Thoracic aorta (tissue), 2 donors: ENCODE measurements at regions not wholly inside any gene's neighbourhood (a gene's known extent, or its start where the extent isn't known, plus 50 kb on each side); places are given as distances from the start of the nearest gene placed in this dataset.

ENCODE experiments used
- ATAC-seq: fragments of 150-250 bp; one replicate; pipeline ENCODE4 v1.8.0; 2017; ENCODE audit warnings: low read depth; ENCODE audit not compliant: insufficient number of reproducible peaks, low FRiP score
- DNase-seq: peaks from one replicate; pipeline ENCODE4 v3.0.0-alpha.2; 2020; ENCODE audit warnings: low spot score
- H3K27ac ChIP-seq, 2 donors: fragments of 200-600 bp; sonication (generic); 1 replicate in 1 of 2; 2 replicates in 1 of 2; pipeline ENCODE4 v1.5.1; 2016; ENCODE audit warnings: mild to moderate bottlenecking in 2 of 2, moderate library complexity in 2 of 2
- H3K27me3 ChIP-seq: fragments of 200-600 bp; sonication (generic); replicated peaks from 2 replicates; pipeline ENCODE4 v1.6.0; 2016; ENCODE audit warnings: mild to moderate bottlenecking; ENCODE audit not compliant: insufficient read depth
- H3K36me3 ChIP-seq: fragments of 200-600 bp; sonication (generic); one replicate; pipeline ENCODE4 v1.5.1; 2016
- H3K4me1 ChIP-seq, 2 donors: fragments of 200-600 bp; sonication (generic); 1 replicate in 1 of 2; 2 replicates in 1 of 2; pipeline versions ENCODE4 v1.5.1 to v1.6.0; 2016; ENCODE audit warnings: low read depth in 2 of 2, mild to moderate bottlenecking in 1 of 2; ENCODE audit not compliant: control insufficient read depth in 1 of 2
- H3K4me3 ChIP-seq: fragments of 200-600 bp; sonication (generic); 2 replicates; pipeline ENCODE4 v1.5.1; 2016; ENCODE audit warnings: mild to moderate bottlenecking
- H3K9me3 ChIP-seq: fragments of 200-600 bp; sonication (generic); 2 replicates; pipeline ENCODE4 v1.5.1; 2016
- TF ChIP-seq, protein P1 (sequence below): fragments of 200-600 bp; sonication (generic); IDR thresholded peaks from one replicate; pipeline ENCODE4 v1.5.1; 2019; ENCODE audit warnings: antibody characterized with exemption

DNA sequence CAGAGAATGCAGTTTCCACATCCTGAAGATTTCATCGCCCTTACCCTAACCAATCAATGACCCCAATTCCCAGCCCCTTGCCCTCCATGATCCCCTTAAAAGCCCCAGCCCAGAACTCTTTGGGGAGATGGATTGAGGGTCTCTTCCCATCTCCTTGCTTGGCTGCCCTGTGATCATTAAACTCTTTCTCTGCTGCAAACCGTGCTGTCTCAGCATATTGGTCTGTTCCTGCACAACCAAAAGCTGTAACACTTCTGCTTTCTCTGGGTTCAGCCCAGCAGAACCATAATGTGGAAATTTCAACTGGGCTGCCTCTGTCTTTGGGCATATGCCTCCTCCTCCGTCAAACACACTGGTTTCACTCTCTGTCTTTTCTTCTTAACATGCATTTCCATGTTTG, 67.0 kb upstream of the NLRP1 start:
- H3K27ac ChIP-seq, result no peak overlapping the region
- TF ChIP-seq, protein P1, sequence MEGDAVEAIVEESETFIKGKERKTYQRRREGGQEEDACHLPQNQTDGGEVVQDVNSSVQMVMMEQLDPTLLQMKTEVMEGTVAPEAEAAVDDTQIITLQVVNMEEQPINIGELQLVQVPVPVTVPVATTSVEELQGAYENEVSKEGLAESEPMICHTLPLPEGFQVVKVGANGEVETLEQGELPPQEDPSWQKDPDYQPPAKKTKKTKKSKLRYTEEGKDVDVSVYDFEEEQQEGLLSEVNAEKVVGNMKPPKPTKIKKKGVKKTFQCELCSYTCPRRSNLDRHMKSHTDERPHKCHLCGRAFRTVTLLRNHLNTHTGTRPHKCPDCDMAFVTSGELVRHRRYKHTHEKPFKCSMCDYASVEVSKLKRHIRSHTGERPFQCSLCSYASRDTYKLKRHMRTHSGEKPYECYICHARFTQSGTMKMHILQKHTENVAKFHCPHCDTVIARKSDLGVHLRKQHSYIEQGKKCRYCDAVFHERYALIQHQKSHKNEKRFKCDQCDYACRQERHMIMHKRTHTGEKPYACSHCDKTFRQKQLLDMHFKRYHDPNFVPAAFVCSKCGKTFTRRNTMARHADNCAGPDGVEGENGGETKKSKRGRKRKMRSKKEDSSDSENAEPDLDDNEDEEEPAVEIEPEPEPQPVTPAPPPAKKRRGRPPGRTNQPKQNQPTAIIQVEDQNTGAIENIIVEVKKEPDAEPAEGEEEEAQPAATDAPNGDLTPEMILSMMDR, result no peak

DNA sequence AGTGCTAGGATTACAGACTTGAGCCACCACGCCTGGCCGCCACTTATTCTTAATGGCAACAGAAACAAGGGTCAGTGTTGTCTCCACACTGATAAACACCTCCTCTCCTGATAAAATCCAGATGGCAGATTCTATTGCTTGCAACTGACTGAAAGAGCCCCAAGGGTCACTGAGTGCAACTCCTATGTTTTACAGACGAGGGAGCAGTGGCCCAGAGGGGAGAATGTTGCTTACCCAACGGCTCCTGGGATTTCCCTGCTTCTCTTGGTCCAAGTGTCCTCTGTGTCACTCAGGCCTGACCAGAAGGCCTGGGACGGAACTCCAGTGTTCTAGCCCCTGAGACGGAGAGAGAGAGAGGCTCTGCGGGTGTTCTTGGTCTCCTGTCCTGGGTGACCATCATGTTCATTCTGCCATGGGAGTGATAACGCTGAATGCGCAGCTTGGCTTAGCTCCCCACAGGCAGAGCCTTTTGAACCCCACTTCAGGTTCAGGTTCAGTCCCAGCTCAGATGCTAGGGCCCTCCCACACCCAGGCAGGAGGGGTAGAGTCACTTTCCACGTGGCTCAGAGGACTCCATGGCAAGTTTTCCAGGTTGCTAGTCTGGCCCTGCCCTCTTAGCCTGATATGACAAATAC, 77.3 kb upstream of the NLRP1 start:
- H3K27ac ChIP-seq, result no peak overlapping the region
- TF ChIP-seq, protein P1, result no peak
- H3K27me3 ChIP-seq, result no peaks in the 10 kb centered on the region
- H3K9me3 ChIP-seq, result no peaks in the 10 kb centered on the region
- H3K36me3 ChIP-seq, result no peaks in the 10 kb centered on the region
- no peaks in the 10 kb centered on the region for H3K4me1 ChIP-seq
- ATAC-seq (no peak), DNase-seq (no peak)
- no peak overlapping the region for H3K4me3 ChIP-seq

More for the DNA sequence above, 67.0 kb upstream of the NLRP1 start:
- no peaks in the 10 kb centered on the region for H3K27me3 ChIP-seq
- no peak overlapping the region for H3K4me3 ChIP-seq
- no peak for DNase-seq
- no peak for ATAC-seq
- H3K4me1 ChIP-seq, result no peaks in the 10 kb centered on the region
- peaks cover 7% of the 10 kb centered on the region for H3K9me3 ChIP-seq
- no peaks in the 10 kb centered on the region for H3K36me3 ChIP-seq

DNA sequence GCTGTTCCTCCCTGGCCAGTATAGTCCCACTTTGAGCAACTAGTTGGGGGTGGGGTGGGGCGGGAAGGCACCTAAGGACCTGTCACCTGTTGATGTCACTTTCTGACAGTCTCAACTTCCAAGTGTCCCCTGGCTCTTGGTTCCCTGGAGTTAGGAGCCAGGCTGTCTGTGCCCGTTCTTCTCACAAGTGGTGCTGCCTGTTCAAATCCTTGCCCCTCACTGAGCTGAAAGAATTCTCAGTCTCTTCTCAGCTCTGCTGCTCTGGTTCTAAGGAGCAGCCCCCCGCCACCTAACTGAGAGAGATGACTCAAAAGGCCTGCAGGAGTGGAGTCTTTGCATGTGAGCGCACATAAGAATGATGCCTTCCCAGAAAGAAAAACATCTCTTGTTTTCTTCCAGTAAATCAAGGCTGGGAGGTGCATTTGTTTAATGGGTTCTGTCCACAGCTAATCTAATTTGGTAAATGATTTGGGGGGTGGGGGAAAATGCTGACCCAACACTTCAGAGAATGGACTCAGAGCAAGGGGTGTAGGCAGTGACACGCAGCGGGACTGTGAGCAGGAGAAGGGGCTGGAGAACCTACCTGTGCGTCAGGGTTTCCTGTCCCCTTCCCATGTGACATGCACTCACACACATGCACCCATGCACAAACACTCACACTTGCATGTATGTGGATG, 78.2 kb upstream of the NLRP1 start:
- H3K4me1 ChIP-seq, result no peaks in the 10 kb centered on the region
- TF ChIP-seq, protein P1, result no peak
- no peaks in the 10 kb centered on the region for H3K27me3 ChIP-seq
- ATAC-seq (no peak), DNase-seq (no peak)
- no peak overlapping the region for H3K4me3 ChIP-seq
- no peaks in the 10 kb centered on the region for H3K36me3 ChIP-seq
- H3K27ac ChIP-seq, result no peak overlapping the region
- no peaks in the 10 kb centered on the region for H3K9me3 ChIP-seq

DNA sequence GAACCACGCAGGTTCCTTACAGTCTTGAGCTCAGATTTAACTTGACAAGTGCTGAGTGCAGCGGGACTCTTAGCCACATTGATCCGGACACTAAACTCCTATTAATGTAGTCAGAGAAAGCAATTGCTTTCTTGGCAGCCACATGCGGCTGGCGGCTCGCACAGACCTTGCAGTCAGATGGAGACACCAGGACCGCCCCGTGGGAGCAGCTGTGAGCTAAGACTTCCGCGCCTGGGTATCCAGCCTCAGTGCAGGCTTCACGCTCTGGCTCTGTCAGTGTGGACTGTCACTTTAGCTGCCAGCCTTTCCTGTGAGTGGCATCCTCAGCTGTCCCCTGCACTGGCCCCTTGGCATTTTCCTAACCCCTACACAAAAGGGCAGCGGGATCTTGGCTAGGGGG, 80.9 kb upstream of the NLRP1 start:
- H3K27me3 ChIP-seq, result no peaks in the 10 kb centered on the region
- TF ChIP-seq, protein P1, result no peak
- no peaks in the 10 kb centered on the region for H3K4me1 ChIP-seq
- H3K27ac ChIP-seq, result no peak overlapping the region
- H3K9me3 ChIP-seq, result no peaks in the 10 kb centered on the region
- no peaks in the 10 kb centered on the region for H3K36me3 ChIP-seq
- DNase-seq (no peak), ATAC-seq (no peak)
- no peak overlapping the region for H3K4me3 ChIP-seq

DNA sequence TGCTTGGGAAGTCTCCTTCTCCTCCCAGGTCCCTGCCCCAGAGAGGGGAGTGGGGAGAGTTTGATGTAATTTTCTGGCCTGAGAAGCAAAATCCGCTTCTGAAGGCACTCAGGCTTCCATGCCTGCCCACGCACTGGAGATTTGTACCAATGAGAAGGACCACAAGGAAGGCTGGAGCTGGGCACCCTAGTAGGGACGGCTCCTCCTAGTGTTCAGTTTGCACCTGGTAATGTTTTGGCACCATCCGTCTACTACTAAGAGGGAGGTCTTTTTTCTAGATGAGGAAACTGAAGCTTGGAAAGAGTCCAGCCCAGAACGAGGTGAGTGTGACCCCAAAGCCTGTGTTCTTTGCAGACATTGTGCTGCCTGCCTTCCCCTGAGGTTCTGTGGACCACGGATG, 83.6 kb upstream of the NLRP1 start:
- no peaks in the 10 kb centered on the region for H3K36me3 ChIP-seq
- TF ChIP-seq, protein P1, result no peak
- no peaks in the 10 kb centered on the region for H3K27me3 ChIP-seq
- no peaks in the 10 kb centered on the region for H3K4me1 ChIP-seq
- no peaks in the 10 kb centered on the region for H3K9me3 ChIP-seq
- no peak for ATAC-seq
- H3K4me3 ChIP-seq, result no peak overlapping the region
- no peak for DNase-seq
- H3K27ac ChIP-seq, result no peak overlapping the region
